ENCODE measurements at regions not wholly inside any gene's neighbourhood (a gene's known extent, or its start where the extent isn't known, plus 50 kb on each side); places are given as distances from the start of the nearest gene placed in this dataset.

- peak overlapping the region; percentile 67 to 83 for H2BK12ac ChIP-seq (ENCODE audit: low read length in 2 of 2)
- no peaks in the 10 kb centered on the region for H3K9me3 ChIP-seq (ENCODE audit: control insufficient read depth, low read length)
- H2AFZ ChIP-seq (ENCODE audit: low read depth, low read length) = no peak overlapping the region
- H2AK5ac ChIP-seq (ENCODE audit: low read length, severe bottlenecking) = peak overlapping the region; percentile 33
- no peak overlapping the region for H2BK5ac ChIP-seq (ENCODE audit: low read depth, low read length, poor library complexity, severe bottlenecking)
- peaks cover 3% of the 10 kb centered on the region for H3K4me1 ChIP-seq (ENCODE audit: control insufficient read depth, insufficient read depth, low read depth, low read length)
- H3K79me1 ChIP-seq (replicated peaks; ENCODE audit: low read length, poor library complexity, severe bottlenecking) = no peaks in the 10 kb centered on the region
- H3K9ac ChIP-seq (ENCODE audit: low read length) = no peak overlapping the region
- H3K36me3 ChIP-seq (ENCODE audit: control insufficient read depth in 1 of 2, insufficient read depth in 2 of 2, low read depth in 1 of 2, low read length in 2 of 2) = no peaks in the 10 kb centered on the region
- H3K4ac ChIP-seq (ENCODE audit: low read depth in 1 of 2, low read length in 2 of 2) = peak overlapping the region; percentile 57 to 73
- no peaks in the 10 kb centered on the region for H3K27me3 ChIP-seq (ENCODE audit: control insufficient read depth in 1 of 2, insufficient read depth in 1 of 2, low read length in 2 of 2)
- H3K27ac ChIP-seq (ENCODE audit: low read length, poor library complexity, severe bottlenecking) = peak overlapping the region; percentile 65
- peak; percentile 36 for DNase-seq
- H4K8ac ChIP-seq (ENCODE audit: low read length) = peak overlapping the region; percentile 27
- H3K23ac ChIP-seq (ENCODE audit: low read length in 2 of 2) = no peak overlapping the region
- no peak overlapping the region for H3K14ac ChIP-seq (ENCODE audit: low read length in 2 of 2)
- H3K4me3 ChIP-seq (ENCODE audit: insufficient read depth in 1 of 2, low read depth in 1 of 2, low read length in 2 of 2) = no peak overlapping the region
- H2BK120ac ChIP-seq (ENCODE audit: low read depth, low read length) = peak overlapping the region; percentile 67
- WGBS = no CpG with 5 or more reads among the region's 1 CpG
- H3K4me2 ChIP-seq (ENCODE audit: low read length, poor library complexity, severe bottlenecking) = no peak overlapping the region
- H2BK15ac ChIP-seq (ENCODE audit: low read depth, poor library complexity, severe bottlenecking) = no peak overlapping the region
- peak overlapping the region; percentile 87 for H4K91ac ChIP-seq (ENCODE audit: low read length)
- peak overlapping the region in 1 of 2 experiments; percentile 46 for H3K18ac ChIP-seq (ENCODE audit: low read depth in 1 of 2, low read length in 2 of 2)
Measured at GRCh38 chr5:111585291-111585690, 73.0 kb upstream of the STARD4 start.

GRCh38 chr5:111584651-111585050 is 72.3 kb upstream of the STARD4 start:
- WGBS = 17% methylated on average over 1 of the region's 1 CpG
- Histone ChIP-seq H3K4me3 (ENCODE audit: insufficient read depth in 1 of 2, low read depth in 1 of 2, low read length in 2 of 2) (no peak overlapping the region), H2BK120ac (ENCODE audit: low read depth, low read length) (no peak overlapping the region), H2BK5ac (ENCODE audit: low read depth, low read length, poor library complexity, severe bottlenecking) (no peak overlapping the region), H2AK5ac (ENCODE audit: low read length, severe bottlenecking) (no peak overlapping the region), H3K27ac (ENCODE audit: low read length, poor library complexity, severe bottlenecking) (peak overlapping the region; percentile 65), H3K14ac (ENCODE audit: low read length in 2 of 2) (no peak overlapping the region), H4K91ac (ENCODE audit: low read length) (peak overlapping the region; percentile 43), H3K36me3 (ENCODE audit: control insufficient read depth in 1 of 2, insufficient read depth in 2 of 2, low read depth in 1 of 2, low read length in 2 of 2) (no peaks in the 10 kb centered on the region), H3K9ac (ENCODE audit: low read length) (no peak overlapping the region), H2BK15ac (ENCODE audit: low read depth, poor library complexity, severe bottlenecking) (no peak overlapping the region), H3K23ac (ENCODE audit: low read length in 2 of 2) (no peak overlapping the region), H3K4me1 (ENCODE audit: control insufficient read depth, insufficient read depth, low read depth, low read length) (peaks cover 3% of the 10 kb centered on the region), H2BK12ac (ENCODE audit: low read length in 2 of 2) (no peak overlapping the region), H3K79me1 (replicated peaks; ENCODE audit: low read length, poor library complexity, severe bottlenecking) (no peaks in the 10 kb centered on the region), H3K4ac (ENCODE audit: low read depth in 1 of 2, low read length in 2 of 2) (no peak overlapping the region), H3K27me3 (ENCODE audit: control insufficient read depth in 1 of 2, insufficient read depth in 1 of 2, low read length in 2 of 2) (no peaks in the 10 kb centered on the region), H4K8ac (ENCODE audit: low read length) (peak overlapping the region; percentile 27), H3K4me2 (ENCODE audit: low read length, poor library complexity, severe bottlenecking) (no peak overlapping the region), H2AFZ (ENCODE audit: low read depth, low read length) (no peak overlapping the region), H3K9me3 (ENCODE audit: control insufficient read depth, low read length) (no peaks in the 10 kb centered on the region), H3K18ac (ENCODE audit: low read depth in 1 of 2, low read length in 2 of 2) (no peak overlapping the region)
- DNase-seq = peak; percentile 88

- WGBS = 40% methylated on average over 2 of the region's 4 CpGs
- Histone ChIP-seq H2BK5ac (ENCODE audit: low read depth, low read length, poor library complexity, severe bottlenecking) (no peak overlapping the region), H3K4me3 (ENCODE audit: insufficient read depth in 1 of 2, low read depth in 1 of 2, low read length in 2 of 2) (no peak overlapping the region), H3K4me1 (ENCODE audit: control insufficient read depth, insufficient read depth, low read depth, low read length) (peaks cover 3% of the 10 kb centered on the region), H3K36me3 (ENCODE audit: control insufficient read depth in 1 of 2, insufficient read depth in 2 of 2, low read depth in 1 of 2, low read length in 2 of 2) (no peaks in the 10 kb centered on the region), H4K8ac (ENCODE audit: low read length) (no peak overlapping the region), H2BK120ac (ENCODE audit: low read depth, low read length) (peak overlapping the region; percentile 5), H3K9ac (ENCODE audit: low read length) (no peak overlapping the region), H3K9me3 (ENCODE audit: control insufficient read depth, low read length) (no peaks in the 10 kb centered on the region), H3K4ac (ENCODE audit: low read depth in 1 of 2, low read length in 2 of 2) (no peak overlapping the region), H3K14ac (ENCODE audit: low read length in 2 of 2) (no peak overlapping the region), H2AFZ (ENCODE audit: low read depth, low read length) (no peak overlapping the region), H2BK15ac (ENCODE audit: low read depth, poor library complexity, severe bottlenecking) (no peak overlapping the region), H3K18ac (ENCODE audit: low read depth in 1 of 2, low read length in 2 of 2) (peak overlapping the region in 1 of 2 experiments; percentile 33), H2AK5ac (ENCODE audit: low read length, severe bottlenecking) (peak overlapping the region; percentile 91), H3K4me2 (ENCODE audit: low read length, poor library complexity, severe bottlenecking) (no peak overlapping the region), H4K91ac (ENCODE audit: low read length) (no peak overlapping the region), H3K23ac (ENCODE audit: low read length in 2 of 2) (no peak overlapping the region), H3K79me1 (replicated peaks; ENCODE audit: low read length, poor library complexity, severe bottlenecking) (no peaks in the 10 kb centered on the region), H3K27me3 (ENCODE audit: control insufficient read depth in 1 of 2, insufficient read depth in 1 of 2, low read length in 2 of 2) (no peaks in the 10 kb centered on the region), H3K27ac (ENCODE audit: low read length, poor library complexity, severe bottlenecking) (peak overlapping the region; percentile 91), H2BK12ac (ENCODE audit: low read length in 2 of 2) (no peak overlapping the region)
- DNase-seq = peak; percentile 65
Measured at GRCh38 chr5:111583758-111584203, 71.4 kb upstream of the STARD4 start.

GRCh38 chr5:111582993-111583601 is 70.8 kb upstream of the STARD4 start:
- Histone ChIP-seq H2BK5ac (ENCODE audit: low read depth, low read length, poor library complexity, severe bottlenecking) (peak overlapping the region; percentile 82), H3K4me3 (ENCODE audit: insufficient read depth in 1 of 2, low read depth in 1 of 2, low read length in 2 of 2) (no peak overlapping the region), H3K36me3 (ENCODE audit: control insufficient read depth in 1 of 2, insufficient read depth in 2 of 2, low read depth in 1 of 2, low read length in 2 of 2) (no peaks in the 10 kb centered on the region), H3K27ac (ENCODE audit: low read length, poor library complexity, severe bottlenecking) (peak overlapping the region; percentile 91), H4K8ac (ENCODE audit: low read length) (no peak overlapping the region), H4K91ac (ENCODE audit: low read length) (no peak overlapping the region), H3K4ac (ENCODE audit: low read depth in 1 of 2, low read length in 2 of 2) (no peak overlapping the region), H3K9ac (ENCODE audit: low read length) (peak overlapping the region; percentile 26), H3K27me3 (ENCODE audit: control insufficient read depth in 1 of 2, insufficient read depth in 1 of 2, low read length in 2 of 2) (no peaks in the 10 kb centered on the region), H3K79me1 (replicated peaks; ENCODE audit: low read length, poor library complexity, severe bottlenecking) (no peaks in the 10 kb centered on the region), H3K9me3 (ENCODE audit: control insufficient read depth, low read length) (no peaks in the 10 kb centered on the region), H2BK12ac (ENCODE audit: low read length in 2 of 2) (no peak overlapping the region), H2BK120ac (ENCODE audit: low read depth, low read length) (no peak overlapping the region), H3K4me2 (ENCODE audit: low read length, poor library complexity, severe bottlenecking) (no peak overlapping the region), H2AFZ (ENCODE audit: low read depth, low read length) (no peak overlapping the region), H3K23ac (ENCODE audit: low read length in 2 of 2) (no peak overlapping the region), H3K18ac (ENCODE audit: low read depth in 1 of 2, low read length in 2 of 2) (peak overlapping the region; percentile 22 to 83), H3K14ac (ENCODE audit: low read length in 2 of 2) (no peak overlapping the region), H2BK15ac (ENCODE audit: low read depth, poor library complexity, severe bottlenecking) (no peak overlapping the region), H3K4me1 (ENCODE audit: control insufficient read depth, insufficient read depth, low read depth, low read length) (peaks cover 3% of the 10 kb centered on the region), H2AK5ac (ENCODE audit: low read length, severe bottlenecking) (no peak overlapping the region)
- 42% methylated on average over 2 of the region's 4 CpGs for WGBS
- DNase-seq = peak; percentile 82

Data from mesenchymal stem cell (in vitro differentiated cells and primary cell).